ENCODE measurements at regions not wholly inside any gene's neighbourhood (a gene's known extent, or its start where the extent isn't known, plus 50 kb on each side); places are given as distances from the start of the nearest gene placed in this dataset.

DNA sequence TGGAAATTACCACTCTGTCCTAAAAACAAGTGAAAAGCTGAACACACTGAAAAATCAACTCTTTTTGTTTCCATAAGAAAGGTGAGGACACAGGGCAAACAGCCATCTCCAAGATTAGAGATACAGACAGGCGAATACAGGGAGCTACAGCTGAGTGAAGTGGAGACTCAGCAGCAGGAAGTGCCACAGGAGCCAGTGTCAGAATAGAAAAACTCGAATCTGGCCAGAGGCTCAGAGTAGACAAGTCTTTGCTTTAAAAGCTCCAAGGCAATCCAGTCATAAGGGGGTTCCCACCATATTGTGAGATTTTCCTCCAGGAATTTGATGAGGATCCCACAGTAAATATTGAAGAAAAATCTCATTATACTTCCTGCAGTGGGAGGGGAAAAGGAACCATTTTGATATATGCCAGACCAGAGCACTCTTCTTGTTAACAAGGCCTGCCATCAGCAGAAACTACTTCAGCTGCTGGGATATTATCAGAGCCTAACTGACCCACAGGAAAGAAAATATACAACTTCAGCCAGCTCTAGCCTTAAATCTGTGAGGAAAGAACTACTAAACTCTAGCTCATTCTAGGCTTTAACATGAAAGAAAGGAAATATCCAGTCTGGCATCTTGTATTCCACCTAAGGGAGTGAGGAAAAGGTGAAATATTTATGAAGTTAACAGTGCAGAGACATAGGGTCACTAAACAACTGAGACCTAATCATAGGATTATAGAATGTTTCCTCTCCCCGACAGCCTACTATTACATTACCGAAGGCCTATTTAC, 256.2 kb upstream of the OLFM3 start:
- Histone ChIP-seq H2AFZ (replicated peaks; ENCODE audit: low read length, poor library complexity) (no peak overlapping the region), H4K20me1 (ENCODE audit: insufficient read depth, low read length) (no peaks in the 10 kb centered on the region), H4K91ac (ENCODE audit: insufficient read depth, low read depth, low read length) (no peak overlapping the region), H3K4ac (ENCODE audit: low read depth, low read length) (no peak overlapping the region), H2AK9ac (replicated peaks; ENCODE audit: low read depth, low read length, poor library complexity) (no peak overlapping the region), H3K27ac (ENCODE audit: insufficient read depth, low read length) (no peak overlapping the region), H2BK5ac (ENCODE audit: low read depth, low read length, poor library complexity, severe bottlenecking) (no peak overlapping the region), H3K9me1 (ENCODE audit: insufficient read depth, low read length) (no peaks in the 10 kb centered on the region), H2BK120ac (ENCODE audit: low read depth, low read length) (no peak overlapping the region), H4K5ac (ENCODE audit: low read depth, low read length) (no peak overlapping the region), H3K56ac (ENCODE audit: extremely low read depth, insufficient read depth, low read length) (no peak overlapping the region), H3K4me2 (ENCODE audit: low read depth, low read length) (no peak overlapping the region), H3K36me3 (ENCODE audit: control insufficient read depth, insufficient read depth, low read length) (no peaks in the 10 kb centered on the region), H4K8ac (ENCODE audit: low read depth in 2 of 2, low read length in 2 of 2) (no peak overlapping the region), H3K18ac (ENCODE audit: low read depth, low read length) (no peak overlapping the region), H2BK20ac (ENCODE audit: low read depth, low read length) (no peak overlapping the region), H3K14ac (replicated peaks; ENCODE audit: low read depth, low read length) (no peak overlapping the region), H3K9me3 (ENCODE audit: control insufficient read depth, insufficient read depth, low read length) (peaks cover 2% of the 10 kb centered on the region; the same call in 1 of the 2 replicates), H2AK5ac (ENCODE audit: low read depth, low read length) (no peak overlapping the region), H3K4me3 (ENCODE audit: insufficient read depth, low read depth, low read length) (no peak overlapping the region), H3K23ac (ENCODE audit: low read depth, low read length) (no peak overlapping the region), H3K27me3 (ENCODE audit: control insufficient read depth, insufficient read depth, low read length) (no peaks in the 10 kb centered on the region), H3K79me1 (ENCODE audit: low read depth in 1 of 2, low read length in 2 of 2) (no peaks in the 10 kb centered on the region), H3K9ac (ENCODE audit: low read depth, low read length) (no peak overlapping the region), H3K4me1 (ENCODE audit: control insufficient read depth, insufficient read depth, low read length) (no peaks in the 10 kb centered on the region), H2BK15ac (ENCODE audit: low read depth, low read length) (no peak overlapping the region)
- BruUV-seq (replicated peaks) = no TSS peak
- in situ Hi-C loops (cut with MboI; ENCODE audit: low sequenced_read_pairs) (no loop called here), dilution Hi-C loops (cut with HindIII; ENCODE audit: low sequenced_read_pairs, unreplicated experiment) (no loop called here), intact Hi-C loops (cut with micrococcal nuclease) (no loop called here)
- CTCF ChIA-PET = no interaction called here
- ATAC-seq (ENCODE audit: low read depth) = no peak
- TF ChIP-seq, protein P1, sequence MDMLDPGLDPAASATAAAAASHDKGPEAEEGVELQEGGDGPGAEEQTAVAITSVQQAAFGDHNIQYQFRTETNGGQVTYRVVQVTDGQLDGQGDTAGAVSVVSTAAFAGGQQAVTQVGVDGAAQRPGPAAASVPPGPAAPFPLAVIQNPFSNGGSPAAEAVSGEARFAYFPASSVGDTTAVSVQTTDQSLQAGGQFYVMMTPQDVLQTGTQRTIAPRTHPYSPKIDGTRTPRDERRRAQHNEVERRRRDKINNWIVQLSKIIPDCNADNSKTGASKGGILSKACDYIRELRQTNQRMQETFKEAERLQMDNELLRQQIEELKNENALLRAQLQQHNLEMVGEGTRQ (IDR thresholded peaks at IDR 0.05; ENCODE audit: low read depth, low read length) = no peak
- TF ChIP-seq CTCF (conservative IDR thresholded peaks at IDR 0.05; ENCODE audit: low read depth, low read length) (no peak), RFX5 (IDR thresholded peaks at IDR 0.05; ENCODE audit: low read depth, low read length) (no peak), FOS (IDR thresholded peaks at IDR 0.05; ENCODE audit: low read depth, low read length) (no peak), NFE2L2 (IDR thresholded peaks at IDR 0.05; ENCODE audit: low read depth, low read length) (no peak), BHLHE40 (IDR thresholded peaks at IDR 0.05; ENCODE audit: low read depth, low read length) (no peak), MXI1 (IDR thresholded peaks at IDR 0.05; ENCODE audit: borderline replicate concordance, low read depth, low read length) (no peak), RCOR1 (IDR thresholded peaks at IDR 0.05; ENCODE audit: insufficient replicate concordance, low read length) (no peak), MAFK (IDR thresholded peaks at IDR 0.05; ENCODE audit: low read depth, low read length) (no peak), CHD1 (IDR thresholded peaks at IDR 0.05; ENCODE audit: low read depth, low read length) (no peak), CEBPB (IDR thresholded peaks at IDR 0.05; ENCODE audit: low read depth, low read length) (no peak), SMC3 (IDR thresholded peaks at IDR 0.05; ENCODE audit: low read depth, low read length) (no peak), MAZ (IDR thresholded peaks at IDR 0.05; ENCODE audit: borderline replicate concordance, low read depth, low read length) (no peak), POLR2A (IDR thresholded peaks at IDR 0.05; ENCODE audit: low read depth, low read length) (no peak), RAD21 (IDR thresholded peaks at IDR 0.05; ENCODE audit: low read length) (no peak)
- TF ChIP-seq, protein P2, sequence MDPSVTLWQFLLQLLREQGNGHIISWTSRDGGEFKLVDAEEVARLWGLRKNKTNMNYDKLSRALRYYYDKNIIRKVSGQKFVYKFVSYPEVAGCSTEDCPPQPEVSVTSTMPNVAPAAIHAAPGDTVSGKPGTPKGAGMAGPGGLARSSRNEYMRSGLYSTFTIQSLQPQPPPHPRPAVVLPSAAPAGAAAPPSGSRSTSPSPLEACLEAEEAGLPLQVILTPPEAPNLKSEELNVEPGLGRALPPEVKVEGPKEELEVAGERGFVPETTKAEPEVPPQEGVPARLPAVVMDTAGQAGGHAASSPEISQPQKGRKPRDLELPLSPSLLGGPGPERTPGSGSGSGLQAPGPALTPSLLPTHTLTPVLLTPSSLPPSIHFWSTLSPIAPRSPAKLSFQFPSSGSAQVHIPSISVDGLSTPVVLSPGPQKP (IDR thresholded peaks at IDR 0.05; ENCODE audit: borderline replicate concordance, low read depth, low read length) = no peak
- WGBS, 2 experiments (ENCODE audit: extremely low coverage in 2 of 2, insufficient read length in 1 of 2) = 53% methylated on average over 3 of the region's 4 CpGs; no CpG with 5 or more reads in 1 of the 2 experiments
- POLR2A ChIA-PET (ENCODE audit: unreplicated experiment) = no interaction called here
- no peak for DNase-seq
